ENCODE measurements at regions not wholly inside any gene's neighbourhood (a gene's known extent, or its start where the extent isn't known, plus 50 kb on each side); places are given as distances from the start of the nearest gene placed in this dataset.

DNA sequence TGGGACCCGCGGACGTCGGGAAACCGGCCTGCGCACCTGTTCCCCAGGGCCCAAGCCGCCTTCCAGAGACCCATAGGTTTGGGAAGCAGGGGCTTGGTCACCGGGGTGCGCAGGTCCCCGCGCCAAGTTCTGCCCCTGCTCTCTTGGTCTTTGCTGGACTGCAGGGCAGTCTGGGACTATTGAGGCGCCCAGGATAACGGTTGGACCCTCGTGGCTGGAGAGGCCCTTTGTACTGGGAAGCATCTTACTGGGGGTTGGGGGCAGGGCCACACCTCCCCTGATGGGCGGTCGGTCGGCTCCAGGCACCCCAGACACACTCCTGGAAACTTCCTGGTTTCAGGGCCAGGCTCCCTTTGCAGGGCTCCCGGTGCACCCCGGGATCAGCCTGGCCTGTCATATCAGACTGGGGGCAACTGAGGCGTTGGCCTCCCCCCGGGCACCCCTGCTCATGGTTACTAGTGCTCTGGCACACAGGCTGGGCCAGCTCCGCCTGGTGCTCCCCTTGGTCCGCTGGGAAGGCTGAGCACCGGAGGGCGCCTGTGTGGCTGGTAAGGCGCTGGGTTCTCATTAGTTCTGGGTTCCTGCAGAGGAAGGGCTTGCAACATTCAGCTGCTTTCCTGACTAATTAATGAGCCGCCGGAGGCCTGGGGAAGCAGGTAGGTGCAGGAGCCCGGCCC lies 1250.5 kb downstream of the BRD1 start:
- Mint-ChIP-seq H3K27me3 (peaks cover 23% of the 10 kb centered on the region), H3K9me3 (peaks cover 0 to 4% (median 0%) of the 10 kb centered on the region in 7 donors), H3K4me1 (no peaks in the 10 kb centered on the region), H3K36me3 (no peaks in the 10 kb centered on the region), H3K4me3 (peak overlapping the region in 1 of 4 donors; percentile 26), H3K27ac (no peak overlapping the region)
- no peak overlapping the region for H3K27ac ChIP-seq (ENCODE audit: insufficient read depth, low read length, poor library complexity, severe bottlenecking)
- H3K36me3 ChIP-seq (ENCODE audit: control insufficient read depth, insufficient read depth, low read length), result no peaks in the 10 kb centered on the region
- H3K4me3 ChIP-seq (ENCODE audit: low read depth, low read length), result no peak overlapping the region
- H3K27me3 ChIP-seq (ENCODE audit: control insufficient read depth, insufficient read depth, low read length), result no peaks in the 10 kb centered on the region
- ATAC-seq (ENCODE audit: low read depth in 2 of 2) (no peak), DNase-seq (no peak)
- no peaks in the 10 kb centered on the region for H3K4me1 ChIP-seq (ENCODE audit: control insufficient read depth, insufficient read depth, low read length, poor library complexity, severe bottlenecking)
- no peaks in the 10 kb centered on the region for H3K9me3 ChIP-seq (ENCODE audit: control insufficient read depth in 2 of 2, low read length in 2 of 2)

DNA sequence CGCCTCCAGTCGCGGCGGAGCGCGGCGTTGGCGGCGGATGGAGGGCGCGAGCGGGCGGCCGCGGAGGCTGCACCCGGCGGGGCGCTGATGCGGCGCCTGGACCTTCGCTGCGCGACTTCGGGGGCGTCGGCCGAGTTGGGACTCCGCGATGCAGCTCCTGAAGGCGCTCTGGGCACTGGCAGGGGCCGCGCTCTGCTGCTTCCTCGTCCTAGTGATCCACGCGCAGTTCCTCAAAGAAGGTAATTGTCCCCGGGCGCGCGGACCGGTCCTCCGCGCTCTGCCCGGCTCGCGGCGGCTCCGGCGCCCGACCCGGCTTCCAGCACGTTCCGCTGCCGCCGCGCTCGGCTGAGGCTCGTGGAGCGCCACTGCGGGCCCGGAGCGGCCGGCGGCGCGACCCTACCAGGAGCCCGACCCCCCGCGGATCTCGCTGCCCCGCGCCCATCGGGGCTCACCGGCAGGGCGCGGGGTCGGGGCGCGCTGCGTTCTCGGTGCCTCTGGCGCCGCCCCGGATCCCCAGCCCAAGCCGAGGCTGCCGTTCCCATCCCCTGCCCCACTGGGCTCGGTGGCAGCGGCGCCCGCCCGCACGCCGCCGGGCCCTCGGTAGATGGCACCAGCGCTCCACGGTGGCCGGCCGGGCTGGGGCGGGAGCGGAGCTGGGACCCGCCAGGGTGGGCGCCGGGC lies 1251.2 kb downstream of the BRD1 start:
- ATAC-seq (ENCODE audit: low read depth in 2 of 2) (no peak), DNase-seq (no peak)
- no peaks in the 10 kb centered on the region for H3K9me3 ChIP-seq (ENCODE audit: control insufficient read depth in 2 of 2, low read length in 2 of 2)
- no peaks in the 10 kb centered on the region for H3K27me3 ChIP-seq (ENCODE audit: control insufficient read depth, insufficient read depth, low read length)
- H3K27ac ChIP-seq (ENCODE audit: insufficient read depth, low read length, poor library complexity, severe bottlenecking), result no peak overlapping the region
- H3K36me3 Mint-ChIP-seq, result no peaks in the 10 kb centered on the region
- peaks cover 0 to 8% (median 4%) of the 10 kb centered on the region in 7 donors for H3K9me3 Mint-ChIP-seq
- H3K4me3 ChIP-seq (ENCODE audit: low read depth, low read length), result no peak overlapping the region
- no peaks in the 10 kb centered on the region for H3K4me1 Mint-ChIP-seq
- peaks cover 23% of the 10 kb centered on the region for H3K27me3 Mint-ChIP-seq
- H3K27ac Mint-ChIP-seq, result no peak overlapping the region
- no peaks in the 10 kb centered on the region for H3K36me3 ChIP-seq (ENCODE audit: control insufficient read depth, insufficient read depth, low read length)
- no peak overlapping the region for H3K4me3 Mint-ChIP-seq
- H3K4me1 ChIP-seq (ENCODE audit: control insufficient read depth, insufficient read depth, low read length, poor library complexity, severe bottlenecking), result no peaks in the 10 kb centered on the region

GRCh38 chr22:48575618-48576332 lies 1251.9 kb downstream of the BRD1 start:
- no peak overlapping the region for H3K27ac Mint-ChIP-seq
- peaks cover 26% of the 10 kb centered on the region for H3K27me3 Mint-ChIP-seq
- no peaks in the 10 kb centered on the region for H3K36me3 Mint-ChIP-seq
- no peak overlapping the region for H3K4me3 Mint-ChIP-seq
- Histone ChIP-seq H3K27ac (ENCODE audit: insufficient read depth, low read length, poor library complexity, severe bottlenecking) (no peak overlapping the region), H3K27me3 (ENCODE audit: control insufficient read depth, insufficient read depth, low read length) (no peaks in the 10 kb centered on the region), H3K4me1 (ENCODE audit: control insufficient read depth, insufficient read depth, low read length, poor library complexity, severe bottlenecking) (no peaks in the 10 kb centered on the region), H3K36me3 (ENCODE audit: control insufficient read depth, insufficient read depth, low read length) (no peaks in the 10 kb centered on the region), H3K9me3 (ENCODE audit: control insufficient read depth in 2 of 2, low read length in 2 of 2) (no peaks in the 10 kb centered on the region), H3K4me3 (ENCODE audit: low read depth, low read length) (no peak overlapping the region)
- DNase-seq (no peak), ATAC-seq (ENCODE audit: low read depth in 2 of 2) (no peak)
- H3K9me3 Mint-ChIP-seq, result peaks cover 0 to 10% (median 4%) of the 10 kb centered on the region in 7 donors
- no peaks in the 10 kb centered on the region for H3K4me1 Mint-ChIP-seq

DNA sequence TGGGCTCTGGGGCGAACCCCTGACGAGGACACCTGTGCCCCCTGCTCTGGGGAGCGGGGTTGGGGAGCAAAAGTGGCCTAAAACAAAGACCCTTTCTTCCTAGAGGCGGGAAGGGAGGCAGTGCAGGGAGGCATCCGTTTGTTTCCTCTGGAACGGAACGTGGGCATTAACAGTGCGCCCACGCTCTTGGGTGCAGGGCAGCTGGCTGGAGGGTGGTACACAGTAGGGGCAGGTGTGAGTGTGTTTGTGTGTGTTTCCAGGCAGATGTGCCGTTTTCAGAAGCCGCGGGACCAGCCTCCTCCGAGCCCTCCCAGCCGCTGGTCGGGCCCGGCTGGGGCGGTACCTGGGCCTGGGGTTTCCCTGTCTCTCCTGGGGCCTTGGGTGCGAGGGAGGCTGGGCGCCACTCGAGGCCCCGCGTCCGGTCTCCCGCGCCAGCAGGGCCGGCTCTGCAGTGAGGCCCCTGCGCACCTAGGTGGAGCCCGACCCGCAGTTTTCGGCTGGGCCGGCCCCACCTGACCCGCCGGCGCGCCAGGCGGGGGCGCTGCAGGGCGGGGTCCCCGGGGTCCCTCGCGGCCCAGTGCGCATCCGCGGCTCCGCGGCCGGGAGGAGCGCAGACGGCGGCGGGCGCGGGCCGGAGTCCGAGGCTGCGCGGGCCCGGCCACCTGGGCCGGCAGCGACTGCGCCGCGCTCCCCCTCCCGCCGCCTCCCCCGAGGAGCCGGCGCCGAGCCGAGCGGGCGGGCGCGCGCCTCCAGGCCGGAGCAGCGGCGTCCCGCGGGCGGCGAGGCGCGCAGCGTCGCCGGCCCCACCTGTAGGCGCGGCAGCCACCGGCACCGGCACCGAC lies 1252.7 kb downstream of the BRD1 start:
- Histone ChIP-seq H3K36me3 (ENCODE audit: control insufficient read depth, insufficient read depth, low read length) (no peaks in the 10 kb centered on the region), H3K4me3 (ENCODE audit: low read depth, low read length) (no peak overlapping the region), H3K4me1 (ENCODE audit: control insufficient read depth, insufficient read depth, low read length, poor library complexity, severe bottlenecking) (no peaks in the 10 kb centered on the region), H3K9me3 (ENCODE audit: control insufficient read depth in 2 of 2, low read length in 2 of 2) (no peaks in the 10 kb centered on the region), H3K27me3 (ENCODE audit: control insufficient read depth, insufficient read depth, low read length) (no peaks in the 10 kb centered on the region), H3K27ac (ENCODE audit: insufficient read depth, low read length, poor library complexity, severe bottlenecking) (no peak overlapping the region)
- Mint-ChIP-seq H3K4me1 (no peaks in the 10 kb centered on the region), H3K4me3 (peak overlapping the region in 1 of 4 donors; percentile 31), H3K27ac (no peak overlapping the region), H3K36me3 (no peaks in the 10 kb centered on the region), H3K27me3 (peaks cover 30% of the 10 kb centered on the region), H3K9me3 (peaks cover 0 to 15% (median 7%) of the 10 kb centered on the region in 7 donors)
- no peak for ATAC-seq (ENCODE audit: low read depth in 2 of 2)
- DNase-seq, result no peak

GRCh38 chr22:48573766-48574165 lies 1253.9 kb downstream of the BRD1 start:
- Mint-ChIP-seq H3K27me3 (peaks cover 30% of the 10 kb centered on the region), H3K4me3 (no peak overlapping the region), H3K27ac (no peak overlapping the region), H3K4me1 (no peaks in the 10 kb centered on the region), H3K36me3 (no peaks in the 10 kb centered on the region), H3K9me3 (peaks cover 0 to 18% (median 7%) of the 10 kb centered on the region in 7 donors)
- DNase-seq (no peak), ATAC-seq (ENCODE audit: low read depth in 2 of 2) (no peak)
- Histone ChIP-seq H3K27ac (ENCODE audit: insufficient read depth, low read length, poor library complexity, severe bottlenecking) (no peak overlapping the region), H3K4me1 (ENCODE audit: control insufficient read depth, insufficient read depth, low read length, poor library complexity, severe bottlenecking) (no peaks in the 10 kb centered on the region), H3K27me3 (ENCODE audit: control insufficient read depth, insufficient read depth, low read length) (no peaks in the 10 kb centered on the region), H3K4me3 (ENCODE audit: low read depth, low read length) (no peak overlapping the region), H3K9me3 (ENCODE audit: control insufficient read depth in 2 of 2, low read length in 2 of 2) (no peaks in the 10 kb centered on the region), H3K36me3 (ENCODE audit: control insufficient read depth, insufficient read depth, low read length) (no peaks in the 10 kb centered on the region)

DNA sequence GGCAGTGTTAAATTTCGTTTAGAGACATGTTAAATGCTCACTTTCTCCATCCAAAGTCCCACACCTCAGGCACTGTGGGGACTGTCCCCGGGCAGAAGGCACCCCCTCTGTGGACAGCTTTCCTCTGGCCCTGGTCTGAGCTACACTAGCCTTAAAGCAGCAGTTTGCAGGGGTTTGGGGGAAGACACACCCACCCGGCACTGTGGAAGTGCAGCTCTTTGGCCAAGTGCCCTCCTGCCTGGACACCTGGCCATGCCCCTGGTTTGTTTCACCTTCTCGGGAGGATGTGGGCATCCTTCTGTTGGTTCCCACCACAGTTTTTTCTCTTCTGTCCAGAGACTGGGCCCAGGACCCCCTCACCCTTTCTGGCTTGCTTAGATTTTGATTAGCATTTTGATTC lies 1254.7 kb downstream of the BRD1 start:
- Mint-ChIP-seq H3K9me3 (peaks cover 0 to 18% (median 7%) of the 10 kb centered on the region in 7 donors), H3K4me3 (no peak overlapping the region), H3K27me3 (peaks cover 25% of the 10 kb centered on the region), H3K4me1 (no peaks in the 10 kb centered on the region), H3K36me3 (no peaks in the 10 kb centered on the region), H3K27ac (no peak overlapping the region)
- Histone ChIP-seq H3K27ac (ENCODE audit: insufficient read depth, low read length, poor library complexity, severe bottlenecking) (no peak overlapping the region), H3K4me1 (ENCODE audit: control insufficient read depth, insufficient read depth, low read length, poor library complexity, severe bottlenecking) (no peaks in the 10 kb centered on the region), H3K36me3 (ENCODE audit: control insufficient read depth, insufficient read depth, low read length) (no peaks in the 10 kb centered on the region), H3K27me3 (ENCODE audit: control insufficient read depth, insufficient read depth, low read length) (no peaks in the 10 kb centered on the region), H3K9me3 (ENCODE audit: control insufficient read depth in 2 of 2, low read length in 2 of 2) (no peaks in the 10 kb centered on the region), H3K4me3 (ENCODE audit: low read depth, low read length) (no peak overlapping the region)
- no peak for DNase-seq
- no peak for ATAC-seq (ENCODE audit: low read depth in 2 of 2)

GRCh38 chr22:48570912-48571311 lies 1256.8 kb downstream of the BRD1 start:
- no peaks in the 10 kb centered on the region for H3K4me1 ChIP-seq (ENCODE audit: control insufficient read depth, insufficient read depth, low read length, poor library complexity, severe bottlenecking)
- no peaks in the 10 kb centered on the region for H3K9me3 ChIP-seq (ENCODE audit: control insufficient read depth in 2 of 2, low read length in 2 of 2)
- H3K36me3 ChIP-seq (ENCODE audit: control insufficient read depth, insufficient read depth, low read length), result no peaks in the 10 kb centered on the region
- peaks cover 4% of the 10 kb centered on the region for H3K27me3 ChIP-seq (ENCODE audit: control insufficient read depth, insufficient read depth, low read length)
- Mint-ChIP-seq H3K9me3 (peaks cover 0 to 18% (median 7%) of the 10 kb centered on the region in 7 donors), H3K4me3 (no peak overlapping the region), H3K36me3 (no peaks in the 10 kb centered on the region), H3K27me3 (peaks cover 17% of the 10 kb centered on the region), H3K4me1 (peaks cover 0 to 2% (median 0%) of the 10 kb centered on the region in 4 donors), H3K27ac (no peak overlapping the region)
- DNase-seq (no peak), ATAC-seq (ENCODE audit: low read depth in 2 of 2) (no peak)
- H3K27ac ChIP-seq (ENCODE audit: insufficient read depth, low read length, poor library complexity, severe bottlenecking), result no peak overlapping the region
- H3K4me3 ChIP-seq (ENCODE audit: low read depth, low read length), result no peak overlapping the region
